ENCODE measurements at regions not wholly inside any gene's neighbourhood (a gene's known extent, or its start where the extent isn't known, plus 50 kb on each side); places are given as distances from the start of the nearest gene placed in this dataset.

GRCh38 chr7:101690061-101690460 is 61.0 kb upstream of the MYL10 start:
- H3K27ac ChIP-seq, result no peak overlapping the region
- no peaks in the 10 kb centered on the region for H3K27me3 ChIP-seq
- no peak overlapping the region for H3K4me3 ChIP-seq
- H3K4me2 ChIP-seq, result peak overlapping the region; percentile 22
- no peaks in the 10 kb centered on the region for H3K36me3 ChIP-seq
- H3K9ac ChIP-seq, result no peak overlapping the region
- peaks cover 58% of the 10 kb centered on the region for H3K4me1 ChIP-seq
- no peaks in the 10 kb centered on the region for H3K9me3 ChIP-seq
- H4K20me1 ChIP-seq, result no peaks in the 10 kb centered on the region
- TF ChIP-seq Cebpa-rat (IDR thresholded peaks at IDR 0.05), result no peak

- Histone ChIP-seq H4K20me1 (no peaks in the 10 kb centered on the region), H3K36me3 (no peaks in the 10 kb centered on the region), H3K4me1 (peaks cover 56% of the 10 kb centered on the region), H3K9ac (peak overlapping the region; percentile 22; the same call in 1 of the 2 replicates), H3K4me3 (no peak overlapping the region), H3K9me3 (no peaks in the 10 kb centered on the region), H3K27me3 (no peaks in the 10 kb centered on the region), H3K27ac (peak overlapping the region; percentile 1; the same call in 1 of the 2 replicates), H3K4me2 (peak overlapping the region; percentile 67)
- TF ChIP-seq Cebpa-rat (IDR thresholded peaks at IDR 0.05), result no peak
These were observed 62.8 kb upstream of the MYL10 start for GRCh38 chr7:101691822-101692384.

GRCh38 chr7:101693498-101694091 is 64.5 kb upstream of the MYL10 start:
- Histone ChIP-seq H3K9ac (no peak overlapping the region), H3K4me3 (no peak overlapping the region), H3K4me2 (peak overlapping the region; percentile 43), H4K20me1 (no peaks in the 10 kb centered on the region), H3K9me3 (no peaks in the 10 kb centered on the region), H3K27ac (no peak overlapping the region), H3K4me1 (peaks cover 51% of the 10 kb centered on the region), H3K27me3 (no peaks in the 10 kb centered on the region), H3K36me3 (no peaks in the 10 kb centered on the region)
- no peak for TF ChIP-seq Cebpa-rat (IDR thresholded peaks at IDR 0.05)

- Histone ChIP-seq H3K4me3 (no peak overlapping the region), H3K4me2 (peak overlapping the region; percentile 39), H3K27me3 (no peaks in the 10 kb centered on the region), H3K9ac (peak overlapping the region; percentile 19; the same call in 1 of the 2 replicates), H3K36me3 (no peaks in the 10 kb centered on the region), H3K9me3 (no peaks in the 10 kb centered on the region), H3K4me1 (peaks cover 26% of the 10 kb centered on the region), H4K20me1 (no peaks in the 10 kb centered on the region), H3K27ac (0 out of 2 replicates have a peak overlapping the region, but pooled peaks have one; percentile 13)
- TF ChIP-seq Cebpa-rat (IDR thresholded peaks at IDR 0.05), result no peak
These were observed 69.9 kb upstream of the MYL10 start for GRCh38 chr7:101698964-101699363.

GRCh38 chr7:101699399-101699798 is 70.3 kb upstream of the MYL10 start:
- no peak overlapping the region for H3K4me3 ChIP-seq
- H3K9ac ChIP-seq, result peak overlapping the region; percentile 19; the same call in 1 of the 2 replicates
- H3K4me2 ChIP-seq, result peak overlapping the region; percentile 39; the same call in 1 of the 2 replicates
- no peaks in the 10 kb centered on the region for H3K36me3 ChIP-seq
- H3K27me3 ChIP-seq, result no peaks in the 10 kb centered on the region
- no peak overlapping the region for H3K27ac ChIP-seq
- TF ChIP-seq Cebpa-rat (IDR thresholded peaks at IDR 0.05), result no peak
- H4K20me1 ChIP-seq, result no peaks in the 10 kb centered on the region
- H3K9me3 ChIP-seq, result no peaks in the 10 kb centered on the region
- H3K4me1 ChIP-seq, result peaks cover 21% of the 10 kb centered on the region

GRCh38 chr7:101699881-101700823 is 71.1 kb upstream of the MYL10 start:
- no peak overlapping the region for H3K9ac ChIP-seq
- no peak overlapping the region for H3K4me2 ChIP-seq
- no peak overlapping the region for H3K4me3 ChIP-seq
- H3K27me3 ChIP-seq, result no peaks in the 10 kb centered on the region
- no peak for TF ChIP-seq Cebpa-rat (IDR thresholded peaks at IDR 0.05)
- no peaks in the 10 kb centered on the region for H3K36me3 ChIP-seq
- H3K9me3 ChIP-seq, result no peaks in the 10 kb centered on the region
- no peaks in the 10 kb centered on the region for H4K20me1 ChIP-seq
- peaks cover 19% of the 10 kb centered on the region for H3K4me1 ChIP-seq
- H3K27ac ChIP-seq, result no peak overlapping the region

GRCh38 chr7:101701153-101701794 is 72.2 kb upstream of the MYL10 start:
- H3K27me3 ChIP-seq, result no peaks in the 10 kb centered on the region
- H3K4me3 ChIP-seq, result no peak overlapping the region
- H3K4me1 ChIP-seq, result peaks cover 19% of the 10 kb centered on the region
- no peak overlapping the region for H3K4me2 ChIP-seq
- H3K9me3 ChIP-seq, result no peaks in the 10 kb centered on the region
- no peak for TF ChIP-seq Cebpa-rat (IDR thresholded peaks at IDR 0.05)
- H3K36me3 ChIP-seq, result no peaks in the 10 kb centered on the region
- no peak overlapping the region for H3K27ac ChIP-seq
- H4K20me1 ChIP-seq, result no peaks in the 10 kb centered on the region
- H3K9ac ChIP-seq, result no peak overlapping the region

GRCh38 chr7:101702362-101702850 is 73.3 kb upstream of the MYL10 start:
- H3K27ac ChIP-seq, result no peak overlapping the region
- no peak overlapping the region for H3K4me3 ChIP-seq
- 0 out of 2 replicates have a peak overlapping the region, but pooled peaks have one; percentile 9 for H3K4me2 ChIP-seq
- no peak for TF ChIP-seq Cebpa-rat (IDR thresholded peaks at IDR 0.05)
- no peaks in the 10 kb centered on the region for H3K36me3 ChIP-seq
- no peak overlapping the region for H3K9ac ChIP-seq
- no peaks in the 10 kb centered on the region for H4K20me1 ChIP-seq
- no peaks in the 10 kb centered on the region for H3K27me3 ChIP-seq
- H3K9me3 ChIP-seq, result no peaks in the 10 kb centered on the region
- peaks cover 19% of the 10 kb centered on the region for H3K4me1 ChIP-seq

- Histone ChIP-seq H3K9ac (no peak overlapping the region), H3K9me3 (no peaks in the 10 kb centered on the region), H4K20me1 (no peaks in the 10 kb centered on the region), H3K27me3 (no peaks in the 10 kb centered on the region), H3K36me3 (no peaks in the 10 kb centered on the region), H3K27ac (no peak overlapping the region), H3K4me1 (peaks cover 11% of the 10 kb centered on the region), H3K4me3 (no peak overlapping the region), H3K4me2 (no peak overlapping the region)
- TF ChIP-seq Cebpa-rat (IDR thresholded peaks at IDR 0.05), result no peak
These were observed 76.2 kb upstream of the MYL10 start for GRCh38 chr7:101705331-101705730.

Data from BLaER1 (cell line).